ENCODE measurements at regions not wholly inside any gene's neighbourhood (a gene's known extent, or its start where the extent isn't known, plus 50 kb on each side); places are given as distances from the start of the nearest gene placed in this dataset.

- Histone ChIP-seq H2AFZ (ENCODE audit: low read depth, low read length) (no peak overlapping the region), H3K4me2 (ENCODE audit: low read length) (no peak overlapping the region), H3K36me3 (ENCODE audit: insufficient read depth, low read length) (no peaks in the 10 kb centered on the region), H3K27me3 (ENCODE audit: insufficient read depth, low read depth, low read length) (no peaks in the 10 kb centered on the region), H3K79me2 (replicated peaks; ENCODE audit: insufficient read depth, low read length) (no peaks in the 10 kb centered on the region), H3K4me3 (ENCODE audit: low read length) (no peak overlapping the region), H4K20me1 (ENCODE audit: insufficient read depth) (no peaks in the 10 kb centered on the region), H3K9ac (ENCODE audit: low read length) (no peak overlapping the region), H3F3A (ENCODE audit: insufficient read depth, low read length, poor library complexity, severe bottlenecking) (no peaks in the 10 kb centered on the region), H3K9me3 (ENCODE audit: low read length) (no peaks in the 10 kb centered on the region), H3K9me2 (ENCODE audit: insufficient read depth, low read length) (no peaks in the 10 kb centered on the region), H3K27ac (ENCODE audit: low read length) (no peak overlapping the region)
- no peak for TF ChIP-seq SMC3 (conservative IDR thresholded peaks at IDR 0.05; ENCODE audit: poor library complexity)
- no peak for TF ChIP-seq POLR2AphosphoS5 (IDR thresholded peaks at IDR 0.05)
- no peak for TF ChIP-seq MXI1 (conservative IDR thresholded peaks at IDR 0.05; ENCODE audit: poor library complexity, severe bottlenecking)
- TF ChIP-seq EZH2 (IDR thresholded peaks at IDR 0.05; ENCODE audit: borderline replicate concordance, insufficient read depth, low read length, poor library complexity, severe bottlenecking) = no peak
These were observed 362.8 kb upstream of the TBX3 start for GRCh38 chr12:115046805-115047204.

- Histone ChIP-seq H3K79me2 (replicated peaks; ENCODE audit: insufficient read depth, low read length) (no peaks in the 10 kb centered on the region), H3K4me3 (ENCODE audit: low read length) (no peak overlapping the region), H3K4me2 (ENCODE audit: low read length) (no peak overlapping the region), H3K9me3 (ENCODE audit: low read length) (no peaks in the 10 kb centered on the region), H3K36me3 (ENCODE audit: insufficient read depth, low read length) (no peaks in the 10 kb centered on the region), H3K27ac (ENCODE audit: low read length) (no peak overlapping the region), H3F3A (ENCODE audit: insufficient read depth, low read length, poor library complexity, severe bottlenecking) (no peaks in the 10 kb centered on the region), H3K9ac (ENCODE audit: low read length) (no peak overlapping the region), H2AFZ (ENCODE audit: low read depth, low read length) (no peak overlapping the region), H4K20me1 (ENCODE audit: insufficient read depth) (no peaks in the 10 kb centered on the region), H3K9me2 (ENCODE audit: insufficient read depth, low read length) (no peaks in the 10 kb centered on the region), H3K27me3 (ENCODE audit: insufficient read depth, low read depth, low read length) (no peaks in the 10 kb centered on the region)
- no peak for TF ChIP-seq POLR2AphosphoS5 (IDR thresholded peaks at IDR 0.05)
- TF ChIP-seq CTCF (IDR thresholded peaks at IDR 0.05; ENCODE audit: poor library complexity, severe bottlenecking) = no peak
- no peak for TF ChIP-seq EZH2 (IDR thresholded peaks at IDR 0.05; ENCODE audit: borderline replicate concordance, insufficient read depth, low read length, poor library complexity, severe bottlenecking)
- TF ChIP-seq EP300 (conservative IDR thresholded peaks at IDR 0.05; ENCODE audit: poor library complexity, severe bottlenecking) = no peak
- TF ChIP-seq REST (IDR thresholded peaks at IDR 0.05; ENCODE audit: borderline replicate concordance) = no peak
- no peak for TF ChIP-seq SMC3 (conservative IDR thresholded peaks at IDR 0.05; ENCODE audit: poor library complexity)
- no peak for TF ChIP-seq MXI1 (conservative IDR thresholded peaks at IDR 0.05; ENCODE audit: poor library complexity, severe bottlenecking)
- no peak for TF ChIP-seq TAF1 (IDR thresholded peaks at IDR 0.05; ENCODE audit: low read depth)
- TF ChIP-seq RAD21 (conservative IDR thresholded peaks at IDR 0.05) = no peak
These were observed 360.1 kb upstream of the TBX3 start for GRCh38 chr12:115044073-115044472.
